Panc1 (cell line): ENCODE measurements at regions not wholly inside any gene's neighbourhood (a gene's known extent, or its start where the extent isn't known, plus 50 kb on each side); places are given as distances from the start of the nearest gene placed in this dataset.

ENCODE experiments used
- ATAC-seq: fragments of 200-7000 bp; cut with Tn5 transposase; 2 replicates; pipeline ENCODE4 v1.9.1; 2020; ENCODE audit warnings: mild to moderate bottlenecking, moderate library complexity
- BruUV-seq: library from RNA; stranded (reverse); fragments of 400-500 nt; replicated peaks from 2 replicates; lab custom pipeline; 2021; lab: Mats Ljungman, UMichigan
- CTCF ChIA-PET: fragments of 300-600 bp; sonication (Branson Sonifier 250); formaldehyde crosslinking; loops from one replicate; lab custom pipeline; 2022; ENCODE audit warnings: antibody characterized with exemption; lab: Charles Lee
- POLR2A ChIA-PET: fragments of 300-600 bp; sonication (Branson Sonifier 250); formaldehyde crosslinking; loops from one replicate; lab custom pipeline; 2022; ENCODE audit warnings: antibody characterized with exemption; lab: Charles Lee
- DNase-seq: peaks from one replicate; pipeline ENCODE4 v3.0.0-alpha.2; 2010; ENCODE audit warnings: low read depth, low spot score
- H3K27ac ChIP-seq: 2 replicates; pipeline ENCODE4 v1.5.1; 2011; ENCODE audit warnings: mild to moderate bottlenecking, low read length, inconsistent platforms
- H3K27me3 ChIP-seq: fragments of 200-500 bp; sonication (Bioruptor generic); 2 replicates; pipeline ENCODE4 v1.6.0; 2014; ENCODE audit warnings: low read length, inconsistent platforms; ENCODE audit not compliant: control insufficient read depth, insufficient read depth
- H3K36me3 ChIP-seq: fragments of 200-500 bp; sonication (Bioruptor generic); 2 replicates; pipeline ENCODE4 v1.5.1; 2014; ENCODE audit warnings: inconsistent platforms, mild to moderate bottlenecking, low read length, moderate library complexity; ENCODE audit not compliant: control insufficient read depth, insufficient read depth
- H3K4me1 ChIP-seq: 2 replicates; pipeline ENCODE4 v1.5.1; 2011; ENCODE audit warnings: inconsistent platforms, mild to moderate bottlenecking, low read length, moderate library complexity; ENCODE audit not compliant: control insufficient read depth, insufficient read depth
- H3K4me3 ChIP-seq, 2 experiments: 2 replicates each; pipeline ENCODE4 v1.5.1; 2011 to 2012; ENCODE audit warnings: low read depth in 2 of 2, low read length in 2 of 2, mild to moderate bottlenecking in 2 of 2, inconsistent platforms in 1 of 2, moderate library complexity in 1 of 2
- H3K9me3 ChIP-seq: fragments of 200-500 bp; sonication (Bioruptor generic); 2 replicates; pipeline ENCODE4 v1.5.1; 2014; ENCODE audit warnings: low read depth, mild to moderate bottlenecking, inconsistent platforms, low read length, moderate library complexity; ENCODE audit not compliant: control insufficient read depth, insufficient read depth
- CTCF ChIP-seq: fragments of 450-650 bp; IDR thresholded peaks from 2 replicates; pipeline ENCODE4 v1.5.1; 2017; ENCODE audit warnings: mild to moderate bottlenecking
- POLR2AphosphoS5 ChIP-seq: IDR thresholded peaks from 2 replicates; pipeline ENCODE4 v1.6.1; 2012; ENCODE audit warnings: mild to moderate bottlenecking, low read depth, low read length, moderate library complexity
- SIN3A ChIP-seq: IDR thresholded peaks from 2 replicates; pipeline ENCODE4 v1.6.1; 2012; ENCODE audit warnings: low read depth, mild to moderate bottlenecking, low read length, moderate library complexity, borderline replicate concordance; ENCODE audit not compliant: insufficient read depth
- TCF7L2 ChIP-seq: IDR thresholded peaks from 2 replicates; pipeline ENCODE4 v1.6.1; 2011; ENCODE audit warnings: mild to moderate bottlenecking, low read depth, low read length, inconsistent platforms
- in situ Hi-C: cut with HindIII; loops from 2 replicates; pipeline ENCODE4 v1.10.0; 2016; ENCODE audit warnings: low sequenced_read_pairs, low pct_unique_long_range_greater_than_20kb
- intact Hi-C: fragments of 100-400 bp; cut with micrococcal nuclease; formaldehyde crosslinking; loops from one replicate; pipeline ENCODE4 v1.10.0; 2022; ENCODE audit not compliant: unreplicated experiment
- TF ChIP-seq, protein P1 (sequence below), 2 experiments: IDR thresholded peaks; 2 replicates each; pipeline ENCODE4 v1.6.1; 2011 to 2012; ENCODE audit warnings: low read depth in 2 of 2, control low read depth in 1 of 2, low read length in 1 of 2, mild to moderate bottlenecking in 1 of 2, moderate library complexity in 1 of 2; ENCODE audit not compliant: insufficient read depth in 1 of 2

DNA sequence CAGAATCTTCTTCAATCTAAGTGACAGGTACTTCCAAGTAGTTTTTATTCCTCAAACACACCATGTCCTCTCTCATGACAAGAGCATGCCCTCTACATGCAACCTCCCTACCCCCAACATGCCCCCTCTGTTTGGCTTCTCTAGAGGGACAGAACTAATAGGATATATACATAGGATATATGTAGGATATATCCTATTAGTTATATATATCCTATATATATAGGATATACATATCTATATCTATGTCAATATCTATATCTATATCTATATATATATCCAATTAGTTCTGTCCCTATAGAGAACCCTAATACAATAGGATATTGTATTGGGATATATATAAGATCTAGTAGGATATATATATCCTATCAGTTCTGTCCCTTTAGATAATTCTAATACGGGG is 701.9 kb upstream of the MIR17HG start:
- ChIA-PET CTCF (no interaction called here), POLR2A (no interaction called here)
- intact Hi-C loops: no loop called here
- no peak for TF ChIP-seq SIN3A
- TF ChIP-seq CTCF: no peak
- no peak for TF ChIP-seq POLR2AphosphoS5
- TF ChIP-seq, protein P1, sequence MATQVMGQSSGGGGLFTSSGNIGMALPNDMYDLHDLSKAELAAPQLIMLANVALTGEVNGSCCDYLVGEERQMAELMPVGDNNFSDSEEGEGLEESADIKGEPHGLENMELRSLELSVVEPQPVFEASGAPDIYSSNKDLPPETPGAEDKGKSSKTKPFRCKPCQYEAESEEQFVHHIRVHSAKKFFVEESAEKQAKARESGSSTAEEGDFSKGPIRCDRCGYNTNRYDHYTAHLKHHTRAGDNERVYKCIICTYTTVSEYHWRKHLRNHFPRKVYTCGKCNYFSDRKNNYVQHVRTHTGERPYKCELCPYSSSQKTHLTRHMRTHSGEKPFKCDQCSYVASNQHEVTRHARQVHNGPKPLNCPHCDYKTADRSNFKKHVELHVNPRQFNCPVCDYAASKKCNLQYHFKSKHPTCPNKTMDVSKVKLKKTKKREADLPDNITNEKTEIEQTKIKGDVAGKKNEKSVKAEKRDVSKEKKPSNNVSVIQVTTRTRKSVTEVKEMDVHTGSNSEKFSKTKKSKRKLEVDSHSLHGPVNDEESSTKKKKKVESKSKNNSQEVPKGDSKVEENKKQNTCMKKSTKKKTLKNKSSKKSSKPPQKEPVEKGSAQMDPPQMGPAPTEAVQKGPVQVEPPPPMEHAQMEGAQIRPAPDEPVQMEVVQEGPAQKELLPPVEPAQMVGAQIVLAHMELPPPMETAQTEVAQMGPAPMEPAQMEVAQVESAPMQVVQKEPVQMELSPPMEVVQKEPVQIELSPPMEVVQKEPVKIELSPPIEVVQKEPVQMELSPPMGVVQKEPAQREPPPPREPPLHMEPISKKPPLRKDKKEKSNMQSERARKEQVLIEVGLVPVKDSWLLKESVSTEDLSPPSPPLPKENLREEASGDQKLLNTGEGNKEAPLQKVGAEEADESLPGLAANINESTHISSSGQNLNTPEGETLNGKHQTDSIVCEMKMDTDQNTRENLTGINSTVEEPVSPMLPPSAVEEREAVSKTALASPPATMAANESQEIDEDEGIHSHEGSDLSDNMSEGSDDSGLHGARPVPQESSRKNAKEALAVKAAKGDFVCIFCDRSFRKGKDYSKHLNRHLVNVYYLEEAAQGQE (IDR thresholded peaks at IDR 0.05; ENCODE audit: insufficient read depth in 1 of 2, low read depth in 2 of 2, low read length in 1 of 2): no peak
- no peak for TF ChIP-seq TCF7L2
- DNase-seq (no peak), ATAC-seq (no peak)
- H3K4me1 ChIP-seq: no peaks in the 10 kb centered on the region
- in situ Hi-C loops: no loop called here
- no peak overlapping the region for H3K4me3 ChIP-seq
- no TSS peak for BruUV-seq
- H3K27me3 ChIP-seq: no peaks in the 10 kb centered on the region
- no peaks in the 10 kb centered on the region for H3K36me3 ChIP-seq
- H3K9me3 ChIP-seq: no peaks in the 10 kb centered on the region
- H3K27ac ChIP-seq: no peak overlapping the region

- intact Hi-C loops: no loop called here
- BruUV-seq: no TSS peak
- DNase-seq (no peak), ATAC-seq (no peak)
- Histone ChIP-seq H3K36me3 (no peaks in the 10 kb centered on the region), H3K4me3 (no peak overlapping the region), H3K9me3 (no peaks in the 10 kb centered on the region), H3K27ac (no peak overlapping the region), H3K4me1 (no peaks in the 10 kb centered on the region), H3K27me3 (no peaks in the 10 kb centered on the region)
- TF ChIP-seq TCF7L2: no peak
- TF ChIP-seq CTCF: no peak
- TF ChIP-seq SIN3A: no peak
- TF ChIP-seq POLR2AphosphoS5: no peak
- TF ChIP-seq, protein P1 (IDR thresholded peaks at IDR 0.05; ENCODE audit: insufficient read depth in 1 of 2, low read depth in 2 of 2, low read length in 1 of 2): no peak
- ChIA-PET POLR2A (no interaction called here), CTCF (no interaction called here)
- in situ Hi-C loops: no loop called here
Measured at GRCh38 chr13:90648497-90648896, 699.0 kb upstream of the MIR17HG start.
